ENCODE measurements at regions not wholly inside any gene's neighbourhood (a gene's known extent, or its start where the extent isn't known, plus 50 kb on each side); places are given as distances from the start of the nearest gene placed in this dataset.

DNA sequence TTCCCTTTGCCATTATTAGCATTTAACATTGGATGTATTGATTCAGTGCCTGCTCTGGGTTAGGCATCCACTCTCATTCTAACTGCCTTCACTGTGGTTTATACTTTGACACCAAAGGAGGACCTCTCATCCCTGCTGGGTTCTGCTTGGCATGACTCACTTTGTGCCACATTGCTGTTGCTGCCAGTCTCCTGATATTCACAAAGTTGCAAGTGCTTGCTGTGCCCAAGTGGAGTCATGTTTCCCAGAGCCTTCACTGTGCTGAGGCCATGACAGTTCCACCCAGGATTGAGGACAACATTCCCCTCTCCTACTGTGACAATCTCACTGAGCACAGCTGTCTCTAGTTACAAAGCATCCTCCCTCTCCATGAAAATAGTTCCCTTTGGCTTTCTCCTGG, 519.9 kb upstream of the USP24 start:
- Histone ChIP-seq H3K27me3 (replicated peaks in 1 of 2; ENCODE audit: control insufficient read depth in 2 of 2, insufficient read depth in 2 of 2, low read length in 1 of 2) (no peaks in the 10 kb centered on the region), H3K4me2 (ENCODE audit: control insufficient read depth, insufficient read depth) (no peak overlapping the region), H3K36me3 (ENCODE audit: control insufficient read depth in 2 of 2, insufficient read depth in 2 of 2, low read length in 1 of 2) (no peaks in the 10 kb centered on the region), H3K4me1 (ENCODE audit: control insufficient read depth, insufficient read depth, low read length) (no peaks in the 10 kb centered on the region), H3K79me2 (ENCODE audit: control insufficient read depth, insufficient read depth, low read length) (no peaks in the 10 kb centered on the region), H2AFZ (ENCODE audit: control insufficient read depth, low read depth, low read length) (no peak overlapping the region), H4K20me1 (ENCODE audit: control insufficient read depth, insufficient read depth) (no peaks in the 10 kb centered on the region), H3K27ac (ENCODE audit: control insufficient read depth, insufficient read depth) (no peak overlapping the region), H3K4me3 (no peak overlapping the region), H3K9ac (ENCODE audit: control insufficient read depth, insufficient read depth, low read length) (no peak overlapping the region), H3K9me3 (replicated peaks; ENCODE audit: control insufficient read depth, insufficient read depth, low read length) (no peaks in the 10 kb centered on the region)
- SMC1A ChIA-PET (ENCODE audit: uncharacterized antibody, unreplicated experiment), result no interaction called here
- DNase-seq (ENCODE audit: low read depth, low spot score) (no peak), FAIRE-seq (no peak), ATAC-seq (no peak)
- BruUV-seq (replicated peaks), result no TSS peak
- RAD21 ChIA-PET (ENCODE audit: unreplicated experiment), result no interaction called here
- CTCF ChIA-PET, result no interaction called here
- TF ChIP-seq RUNX3 (IDR thresholded peaks at IDR 0.05; ENCODE audit: low read length), result no peak
- in situ Hi-C loops (cut with MboI), result no loop called here
- POLR2A ChIA-PET, result no interaction called here
- intact Hi-C loops (cut with micrococcal nuclease; ENCODE audit: unreplicated experiment), result no loop called here

GRCh38 chr1:55726994-55727393, 511.8 kb upstream of the USP24 start:
- DNase-seq (ENCODE audit: low read depth, low spot score) (no peak), FAIRE-seq (no peak), ATAC-seq (no peak)
- no TSS peak for BruUV-seq (replicated peaks)
- H3K79me2 ChIP-seq (ENCODE audit: control insufficient read depth, insufficient read depth, low read length), result no peaks in the 10 kb centered on the region
- in situ Hi-C loops (cut with MboI) (no loop called here), intact Hi-C loops (cut with micrococcal nuclease; ENCODE audit: unreplicated experiment) (no loop called here)
- ChIA-PET SMC1A (ENCODE audit: uncharacterized antibody, unreplicated experiment) (no interaction called here), POLR2A (no interaction called here), RAD21 (ENCODE audit: unreplicated experiment) (no interaction called here), CTCF (no interaction called here)
- H3K9ac ChIP-seq (ENCODE audit: control insufficient read depth, insufficient read depth, low read length), result no peak overlapping the region
- no peak for TF ChIP-seq E4F1 (IDR thresholded peaks at IDR 0.05; ENCODE audit: borderline replicate concordance, partially characterized antibody)
- H3K27me3 ChIP-seq (replicated peaks in 1 of 2; ENCODE audit: control insufficient read depth in 2 of 2, insufficient read depth in 2 of 2, low read length in 1 of 2), result no peaks in the 10 kb centered on the region
- no peak overlapping the region for H2AFZ ChIP-seq (ENCODE audit: control insufficient read depth, low read depth, low read length)
- no peaks in the 10 kb centered on the region for H3K36me3 ChIP-seq (ENCODE audit: control insufficient read depth in 2 of 2, insufficient read depth in 2 of 2, low read length in 1 of 2)
- no peaks in the 10 kb centered on the region for H4K20me1 ChIP-seq (ENCODE audit: control insufficient read depth, insufficient read depth)
- 11% methylated on average over 3 of the region's 3 CpGs for WGBS (ENCODE audit: insufficient coverage, insufficient replicate concordance, low lambda C conversion rate, missing lambda C conversion rate)
- no peaks in the 10 kb centered on the region for H3K9me3 ChIP-seq (replicated peaks; ENCODE audit: control insufficient read depth, insufficient read depth, low read length)
- H3K4me2 ChIP-seq (ENCODE audit: control insufficient read depth, insufficient read depth), result no peak overlapping the region
- no peak overlapping the region for H3K27ac ChIP-seq (ENCODE audit: control insufficient read depth, insufficient read depth)
- H3K4me1 ChIP-seq (ENCODE audit: control insufficient read depth, insufficient read depth, low read length), result no peaks in the 10 kb centered on the region
- H3K4me3 ChIP-seq, result no peak overlapping the region
